Activated CD8-positive, alpha-beta memory T cell treated with anti-CD3 and anti-CD28 coated beads, Interleukin-2, amount 10 ng/mL, durations not matched to agents 7 days and 5 days (primary cell): ENCODE measurements at regions not wholly inside any gene's neighbourhood (a gene's known extent, or its start where the extent isn't known, plus 50 kb on each side); places are given as distances from the start of the nearest gene placed in this dataset.

Experiments
- ATAC-seq: fragments of 150-1000 bp; cut with Tn5 transposase; one replicate; pipeline ENCODE4 v1.10.0; 2021; ENCODE audit warnings: moderate library complexity
- CTCF ChIA-PET: fragments of 350-600 bp; sonication (Branson Sonifier 250); formaldehyde crosslinking; loops from one replicate; lab custom pipeline; 2021; ENCODE audit warnings: antibody characterized with exemption; lab: Charles Lee
- DNase-seq: peaks from one replicate; pipeline ENCODE4 v3.0.0-alpha.2; 2020
- H3K27ac Mint-ChIP-seq: one replicate; pipeline ENCODE4 v1.8.0; 2021; ENCODE audit warnings: mild to moderate bottlenecking, mixed read lengths
- H3K27me3 Mint-ChIP-seq: one replicate; pipeline ENCODE4 v1.8.0; 2021; ENCODE audit warnings: mixed read lengths
- H3K36me3 Mint-ChIP-seq: one replicate; pipeline ENCODE4 v1.8.0; 2021; ENCODE audit warnings: mild to moderate bottlenecking, mixed read lengths
- H3K4me1 Mint-ChIP-seq: one replicate; pipeline ENCODE4 v1.8.0; 2021; ENCODE audit warnings: mixed read lengths
- H3K4me3 Mint-ChIP-seq: one replicate; pipeline ENCODE4 v1.8.0; 2021; ENCODE audit warnings: mild to moderate bottlenecking, moderate library complexity, mixed read lengths
- H3K9me3 Mint-ChIP-seq: one replicate; pipeline ENCODE4 v1.8.0; 2022; ENCODE audit warnings: low read depth, mixed read lengths

- no peaks in the 10 kb centered on the region for H3K36me3 Mint-ChIP-seq
- DNase-seq (no peak), ATAC-seq (no peak)
- no peak overlapping the region for H3K27ac Mint-ChIP-seq
- no peaks in the 10 kb centered on the region for H3K9me3 Mint-ChIP-seq
- no peak overlapping the region for H3K4me3 Mint-ChIP-seq
- no peaks in the 10 kb centered on the region for H3K27me3 Mint-ChIP-seq
- CTCF ChIA-PET = interaction anchor here (1.2 kb wide), 1 partner anchor 10 kb away, joined by 3 read pairs; no protein-coding TSS in a partner anchor
- no peaks in the 10 kb centered on the region for H3K4me1 Mint-ChIP-seq
Measured at GRCh38 chr5:173734716-173735115, 118.3 kb upstream of the BOD1 start.

GRCh38 chr5:173735184-173735583, 118.7 kb upstream of the BOD1 start:
- CTCF ChIA-PET = interaction anchor here (1.2 kb wide), 1 partner anchor 10 kb away, joined by 3 read pairs; no protein-coding TSS in a partner anchor
- no peaks in the 10 kb centered on the region for H3K4me1 Mint-ChIP-seq
- H3K36me3 Mint-ChIP-seq = no peaks in the 10 kb centered on the region
- no peak for ATAC-seq
- no peaks in the 10 kb centered on the region for H3K9me3 Mint-ChIP-seq
- H3K27ac Mint-ChIP-seq = no peak overlapping the region
- H3K27me3 Mint-ChIP-seq = no peaks in the 10 kb centered on the region
- DNase-seq = no peak
- no peak overlapping the region for H3K4me3 Mint-ChIP-seq

- Mint-ChIP-seq H3K4me3 (no peak overlapping the region), H3K36me3 (no peaks in the 10 kb centered on the region), H3K27me3 (no peaks in the 10 kb centered on the region), H3K9me3 (no peaks in the 10 kb centered on the region), H3K27ac (no peak overlapping the region), H3K4me1 (no peaks in the 10 kb centered on the region)
- ATAC-seq (no peak), DNase-seq (no peak)
- CTCF ChIA-PET = no interaction called here
Measured at GRCh38 chr5:173735691-173736090, 119.2 kb upstream of the BOD1 start.

- CTCF ChIA-PET = no interaction called here
- H3K27me3 Mint-ChIP-seq = no peaks in the 10 kb centered on the region
- no peak for ATAC-seq
Measured at GRCh38 chr5:173736374-173736773, 119.9 kb upstream of the BOD1 start.

GRCh38 chr5:173736923-173737412, 120.5 kb upstream of the BOD1 start:
- Mint-ChIP-seq H3K4me3 (no peak overlapping the region), H3K27ac (no peak overlapping the region), H3K9me3 (no peaks in the 10 kb centered on the region), H3K36me3 (no peaks in the 10 kb centered on the region), H3K4me1 (no peaks in the 10 kb centered on the region), H3K27me3 (no peaks in the 10 kb centered on the region)
- ATAC-seq = no peak
- CTCF ChIA-PET = no interaction called here
- no peak for DNase-seq

More at GRCh38 chr5:173736374-173736773, 119.9 kb upstream of the BOD1 start:
- Mint-ChIP-seq H3K4me3 (no peak overlapping the region), H3K36me3 (no peaks in the 10 kb centered on the region), H3K4me1 (no peaks in the 10 kb centered on the region), H3K27ac (no peak overlapping the region), H3K9me3 (no peaks in the 10 kb centered on the region)
- DNase-seq = no peak

GRCh38 chr5:173739741-173740140, 123.3 kb upstream of the BOD1 start:
- Mint-ChIP-seq H3K36me3 (no peaks in the 10 kb centered on the region), H3K27ac (no peak overlapping the region), H3K27me3 (no peaks in the 10 kb centered on the region), H3K4me3 (no peak overlapping the region), H3K9me3 (no peaks in the 10 kb centered on the region), H3K4me1 (peaks cover 1% of the 10 kb centered on the region)
- DNase-seq = no peak
- ATAC-seq = no peak
- CTCF ChIA-PET = no interaction called here

- peaks cover 1% of the 10 kb centered on the region for H3K4me1 Mint-ChIP-seq
- CTCF ChIA-PET = no interaction called here
- H3K4me3 Mint-ChIP-seq = no peak overlapping the region
Measured at GRCh38 chr5:173740400-173740799, 124.0 kb upstream of the BOD1 start.

GRCh38 chr5:173741087-173741486, 124.6 kb upstream of the BOD1 start:
- no peak overlapping the region for H3K4me3 Mint-ChIP-seq
- CTCF ChIA-PET = no interaction called here

More at GRCh38 chr5:173740400-173740799, 124.0 kb upstream of the BOD1 start:
- DNase-seq (no peak), ATAC-seq (no peak)
- Mint-ChIP-seq H3K27ac (no peak overlapping the region), H3K9me3 (no peaks in the 10 kb centered on the region), H3K36me3 (no peaks in the 10 kb centered on the region), H3K27me3 (no peaks in the 10 kb centered on the region)

GRCh38 chr5:173741729-173742431, 125.4 kb upstream of the BOD1 start:
- ATAC-seq (no peak), DNase-seq (no peak)
- CTCF ChIA-PET = no interaction called here
- H3K4me1 Mint-ChIP-seq = peaks cover 1% of the 10 kb centered on the region
- no peaks in the 10 kb centered on the region for H3K27me3 Mint-ChIP-seq
- H3K27ac Mint-ChIP-seq = no peak overlapping the region
- H3K4me3 Mint-ChIP-seq = no peak overlapping the region
- H3K9me3 Mint-ChIP-seq = no peaks in the 10 kb centered on the region
- no peaks in the 10 kb centered on the region for H3K36me3 Mint-ChIP-seq

More at GRCh38 chr5:173741087-173741486, 124.6 kb upstream of the BOD1 start:
- Mint-ChIP-seq H3K27me3 (no peaks in the 10 kb centered on the region), H3K36me3 (no peaks in the 10 kb centered on the region), H3K9me3 (no peaks in the 10 kb centered on the region), H3K4me1 (peaks cover 1% of the 10 kb centered on the region), H3K27ac (no peak overlapping the region)
- no peak for DNase-seq
- ATAC-seq = no peak

GRCh38 chr5:173742432-173742816, 126.0 kb upstream of the BOD1 start:
- no peak for DNase-seq
- H3K36me3 Mint-ChIP-seq = no peaks in the 10 kb centered on the region
- ATAC-seq = no peak
- CTCF ChIA-PET = no interaction called here
- H3K4me1 Mint-ChIP-seq = peaks cover 1% of the 10 kb centered on the region
- no peaks in the 10 kb centered on the region for H3K9me3 Mint-ChIP-seq
- H3K4me3 Mint-ChIP-seq = no peak overlapping the region
- H3K27ac Mint-ChIP-seq = no peak overlapping the region
- no peaks in the 10 kb centered on the region for H3K27me3 Mint-ChIP-seq

- H3K4me1 Mint-ChIP-seq = peaks cover 1% of the 10 kb centered on the region
- no peaks in the 10 kb centered on the region for H3K27me3 Mint-ChIP-seq
- no peak overlapping the region for H3K27ac Mint-ChIP-seq
Measured at GRCh38 chr5:173743641-173744343, 127.3 kb upstream of the BOD1 start.

GRCh38 chr5:173744551-173744950, 128.1 kb upstream of the BOD1 start:
- CTCF ChIA-PET = interaction anchor here (1.0 kb wide), 1 partner anchor 10 kb away, joined by 3 read pairs; no protein-coding TSS in a partner anchor
- DNase-seq = no peak
- Mint-ChIP-seq H3K4me3 (no peak overlapping the region), H3K9me3 (no peaks in the 10 kb centered on the region), H3K27me3 (no peaks in the 10 kb centered on the region), H3K27ac (no peak overlapping the region), H3K36me3 (no peaks in the 10 kb centered on the region), H3K4me1 (peaks cover 1% of the 10 kb centered on the region)
- ATAC-seq = no peak

More at GRCh38 chr5:173743641-173744343, 127.3 kb upstream of the BOD1 start:
- H3K4me3 Mint-ChIP-seq = no peak overlapping the region
- ATAC-seq = no peak
- H3K9me3 Mint-ChIP-seq = no peaks in the 10 kb centered on the region
- CTCF ChIA-PET = no interaction called here
- no peak for DNase-seq
- no peaks in the 10 kb centered on the region for H3K36me3 Mint-ChIP-seq

- Mint-ChIP-seq H3K4me3 (no peak overlapping the region), H3K4me1 (peaks cover 1% of the 10 kb centered on the region), H3K27ac (no peak overlapping the region), H3K36me3 (no peaks in the 10 kb centered on the region), H3K9me3 (no peaks in the 10 kb centered on the region), H3K27me3 (no peaks in the 10 kb centered on the region)
- CTCF ChIA-PET = interaction anchor here (1.0 kb wide), 1 partner anchor 11 kb away, joined by 3 read pairs; no protein-coding TSS in a partner anchor
- ATAC-seq = no peak
- DNase-seq = no peak
Measured at GRCh38 chr5:173745123-173745522, 128.7 kb upstream of the BOD1 start.

GRCh38 chr5:173745557-173745956, 129.1 kb upstream of the BOD1 start:
- H3K9me3 Mint-ChIP-seq = no peaks in the 10 kb centered on the region
- no peak overlapping the region for H3K27ac Mint-ChIP-seq
- H3K4me1 Mint-ChIP-seq = peaks cover 1% of the 10 kb centered on the region
- ATAC-seq (no peak), DNase-seq (no peak)
- H3K36me3 Mint-ChIP-seq = no peaks in the 10 kb centered on the region
- CTCF ChIA-PET = interaction anchor here (0.9 kb wide), 1 partner anchor 200 kb away, joined by 3 read pairs; no protein-coding TSS in a partner anchor
- no peaks in the 10 kb centered on the region for H3K27me3 Mint-ChIP-seq
- H3K4me3 Mint-ChIP-seq = no peak overlapping the region
